ENCODE measurements at regions not wholly inside any gene's neighbourhood (a gene's known extent, or its start where the extent isn't known, plus 50 kb on each side); places are given as distances from the start of the nearest gene placed in this dataset.

- no peaks in the 10 kb centered on the region for H3K4me1 Mint-ChIP-seq (ENCODE audit: unreplicated experiment)
- H3K27ac Mint-ChIP-seq (ENCODE audit: unreplicated experiment): no peak overlapping the region
- TF ChIP-seq CTCF (IDR thresholded peaks at IDR 0.05; ENCODE audit: unreplicated experiment): no peak
- H3K27me3 Mint-ChIP-seq (ENCODE audit: unreplicated experiment): no peaks in the 10 kb centered on the region
- H3K9me3 Mint-ChIP-seq (ENCODE audit: unreplicated experiment): no peaks in the 10 kb centered on the region
- no peak overlapping the region for H3K4me3 Mint-ChIP-seq (ENCODE audit: unreplicated experiment)
- no peak for DNase-seq (ENCODE audit: low spot score)
- no peaks in the 10 kb centered on the region for H3K36me3 Mint-ChIP-seq (ENCODE audit: low read depth, unreplicated experiment)
These were observed 121.6 kb downstream of the CYSLTR2 start for GRCh38 chr13:48775285-48775684.

- no peak overlapping the region for H3K27ac Mint-ChIP-seq (ENCODE audit: unreplicated experiment)
- no peaks in the 10 kb centered on the region for H3K27me3 Mint-ChIP-seq (ENCODE audit: unreplicated experiment)
- TF ChIP-seq CTCF (IDR thresholded peaks at IDR 0.05; ENCODE audit: unreplicated experiment): no peak
- H3K4me3 Mint-ChIP-seq (ENCODE audit: unreplicated experiment): no peak overlapping the region
- H3K9me3 Mint-ChIP-seq (ENCODE audit: unreplicated experiment): no peaks in the 10 kb centered on the region
- DNase-seq (ENCODE audit: low spot score): no peak
- no peaks in the 10 kb centered on the region for H3K4me1 Mint-ChIP-seq (ENCODE audit: unreplicated experiment)
- H3K36me3 Mint-ChIP-seq (ENCODE audit: low read depth, unreplicated experiment): no peaks in the 10 kb centered on the region
These were observed 122.1 kb downstream of the CYSLTR2 start for GRCh38 chr13:48775804-48776203.

GRCh38 chr13:48776401-48776800, 122.7 kb downstream of the CYSLTR2 start:
- no peaks in the 10 kb centered on the region for H3K27me3 Mint-ChIP-seq (ENCODE audit: unreplicated experiment)
- no peaks in the 10 kb centered on the region for H3K9me3 Mint-ChIP-seq (ENCODE audit: unreplicated experiment)
- H3K4me1 Mint-ChIP-seq (ENCODE audit: unreplicated experiment): no peaks in the 10 kb centered on the region
- no peaks in the 10 kb centered on the region for H3K36me3 Mint-ChIP-seq (ENCODE audit: low read depth, unreplicated experiment)
- no peak for DNase-seq (ENCODE audit: low spot score)
- no peak for TF ChIP-seq CTCF (IDR thresholded peaks at IDR 0.05; ENCODE audit: unreplicated experiment)
- no peak overlapping the region for H3K27ac Mint-ChIP-seq (ENCODE audit: unreplicated experiment)
- H3K4me3 Mint-ChIP-seq (ENCODE audit: unreplicated experiment): no peak overlapping the region

GRCh38 chr13:48778610-48779009, 124.9 kb downstream of the CYSLTR2 start:
- no peaks in the 10 kb centered on the region for H3K4me1 Mint-ChIP-seq (ENCODE audit: unreplicated experiment)
- TF ChIP-seq CTCF (IDR thresholded peaks at IDR 0.05; ENCODE audit: unreplicated experiment): no peak
- no peaks in the 10 kb centered on the region for H3K9me3 Mint-ChIP-seq (ENCODE audit: unreplicated experiment)
- no peaks in the 10 kb centered on the region for H3K36me3 Mint-ChIP-seq (ENCODE audit: low read depth, unreplicated experiment)
- H3K27ac Mint-ChIP-seq (ENCODE audit: unreplicated experiment): no peak overlapping the region
- no peak overlapping the region for H3K4me3 Mint-ChIP-seq (ENCODE audit: unreplicated experiment)
- no peaks in the 10 kb centered on the region for H3K27me3 Mint-ChIP-seq (ENCODE audit: unreplicated experiment)
- DNase-seq (ENCODE audit: low spot score): no peak

- no peak for TF ChIP-seq CTCF (IDR thresholded peaks at IDR 0.05; ENCODE audit: unreplicated experiment)
- no peak for DNase-seq (ENCODE audit: low spot score)
- Mint-ChIP-seq H3K36me3 (ENCODE audit: low read depth, unreplicated experiment) (no peaks in the 10 kb centered on the region), H3K27ac (ENCODE audit: unreplicated experiment) (no peak overlapping the region), H3K4me1 (ENCODE audit: unreplicated experiment) (no peaks in the 10 kb centered on the region), H3K9me3 (ENCODE audit: unreplicated experiment) (no peaks in the 10 kb centered on the region), H3K4me3 (ENCODE audit: unreplicated experiment) (no peak overlapping the region), H3K27me3 (ENCODE audit: unreplicated experiment) (no peaks in the 10 kb centered on the region)
These were observed 127.1 kb downstream of the CYSLTR2 start for GRCh38 chr13:48780713-48781341.

All from endothelial cell (in vitro differentiated cells).